ENCODE measurements at regions not wholly inside any gene's neighbourhood (a gene's known extent, or its start where the extent isn't known, plus 50 kb on each side); places are given as distances from the start of the nearest gene placed in this dataset.
"Not testable (repeated sequence)": the region's sequence is repeated elsewhere in the genome, so short reads cannot be mapped to it uniquely, and the experiment has no call there.

DNA sequence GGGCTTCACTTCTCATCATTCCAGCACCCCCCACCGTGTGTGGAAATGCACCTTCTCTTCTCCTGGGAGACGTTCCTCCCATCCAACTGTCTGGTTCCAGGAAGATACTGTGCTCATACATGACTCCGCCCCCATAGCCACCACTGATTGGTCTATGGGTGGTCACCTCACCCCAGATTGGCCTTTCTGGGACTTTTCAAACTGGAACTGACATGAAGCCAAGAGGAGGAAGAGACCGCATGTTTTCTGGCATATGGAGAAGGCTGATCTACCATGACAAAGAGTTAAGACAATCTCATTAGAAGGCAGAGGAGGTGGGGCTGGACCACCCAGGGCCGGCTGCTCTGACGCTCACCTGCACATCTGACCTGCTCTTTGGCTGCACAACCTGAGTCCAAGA lies 294.2 kb downstream of the ADGRD1 start:
- not testable (repeated sequence) for H3K4me3 ChIP-seq (ENCODE audit: low read depth in 1 of 2, low read length in 2 of 2); H3K9me3 ChIP-seq (ENCODE audit: low read length); H3K27ac ChIP-seq (ENCODE audit: low read depth, low read length); H3K27me3 ChIP-seq (ENCODE audit: control insufficient read depth in 1 of 2, insufficient read depth in 2 of 2, low read length in 2 of 2); H3K36me3 ChIP-seq (ENCODE audit: insufficient read depth, low read length); H3K9ac ChIP-seq (ENCODE audit: low read length); H3K4me1 ChIP-seq (ENCODE audit: insufficient read depth, low read length)

DNA sequence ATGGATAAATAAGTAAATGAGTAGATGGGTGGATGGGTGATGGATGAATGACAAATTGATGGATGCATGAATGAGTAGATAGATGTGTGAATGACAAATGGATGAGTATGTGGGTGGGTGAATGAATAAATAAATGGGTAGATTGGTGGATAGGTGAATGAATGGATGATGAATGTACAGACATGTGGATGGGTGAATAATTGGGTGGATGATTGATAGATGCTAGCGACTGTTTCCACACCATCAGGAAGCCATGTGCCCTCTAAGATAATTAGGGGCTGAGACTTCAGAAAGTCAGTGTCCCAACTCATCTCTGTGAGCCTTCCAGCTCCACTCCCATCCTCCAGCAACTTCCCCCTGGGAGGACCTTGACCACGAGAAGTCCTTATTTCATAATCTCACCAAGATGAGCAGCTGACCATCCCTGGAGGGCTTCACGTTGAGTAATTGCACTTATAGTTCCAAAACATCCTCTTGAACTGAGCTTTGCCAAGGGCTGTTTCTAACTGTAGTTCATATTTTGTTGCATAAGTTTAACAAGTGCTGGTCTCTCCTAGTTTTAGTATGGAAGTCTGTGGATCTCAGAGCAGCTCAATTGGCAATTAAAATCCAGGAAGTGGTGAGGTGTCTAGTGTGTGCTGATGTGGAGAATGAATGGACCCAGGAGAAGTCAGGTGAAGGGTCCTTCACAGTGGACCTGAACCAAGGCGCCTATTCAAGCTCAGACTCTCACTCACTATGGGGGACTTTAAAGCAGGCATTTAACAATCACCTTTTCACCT lies 295.7 kb downstream of the ADGRD1 start:
- Histone ChIP-seq H3K9ac (ENCODE audit: low read length) (no peak overlapping the region), H3K27me3 (ENCODE audit: control insufficient read depth in 1 of 2, insufficient read depth in 2 of 2, low read length in 2 of 2) (no peaks in the 10 kb centered on the region), H3K9me3 (ENCODE audit: low read length) (no peaks in the 10 kb centered on the region), H3K36me3 (ENCODE audit: insufficient read depth, low read length) (no peaks in the 10 kb centered on the region), H3K4me3 (ENCODE audit: low read depth in 1 of 2, low read length in 2 of 2) (no peak overlapping the region), H3K4me1 (ENCODE audit: insufficient read depth, low read length) (no peaks in the 10 kb centered on the region), H3K27ac (ENCODE audit: low read depth, low read length) (no peak overlapping the region)

DNA sequence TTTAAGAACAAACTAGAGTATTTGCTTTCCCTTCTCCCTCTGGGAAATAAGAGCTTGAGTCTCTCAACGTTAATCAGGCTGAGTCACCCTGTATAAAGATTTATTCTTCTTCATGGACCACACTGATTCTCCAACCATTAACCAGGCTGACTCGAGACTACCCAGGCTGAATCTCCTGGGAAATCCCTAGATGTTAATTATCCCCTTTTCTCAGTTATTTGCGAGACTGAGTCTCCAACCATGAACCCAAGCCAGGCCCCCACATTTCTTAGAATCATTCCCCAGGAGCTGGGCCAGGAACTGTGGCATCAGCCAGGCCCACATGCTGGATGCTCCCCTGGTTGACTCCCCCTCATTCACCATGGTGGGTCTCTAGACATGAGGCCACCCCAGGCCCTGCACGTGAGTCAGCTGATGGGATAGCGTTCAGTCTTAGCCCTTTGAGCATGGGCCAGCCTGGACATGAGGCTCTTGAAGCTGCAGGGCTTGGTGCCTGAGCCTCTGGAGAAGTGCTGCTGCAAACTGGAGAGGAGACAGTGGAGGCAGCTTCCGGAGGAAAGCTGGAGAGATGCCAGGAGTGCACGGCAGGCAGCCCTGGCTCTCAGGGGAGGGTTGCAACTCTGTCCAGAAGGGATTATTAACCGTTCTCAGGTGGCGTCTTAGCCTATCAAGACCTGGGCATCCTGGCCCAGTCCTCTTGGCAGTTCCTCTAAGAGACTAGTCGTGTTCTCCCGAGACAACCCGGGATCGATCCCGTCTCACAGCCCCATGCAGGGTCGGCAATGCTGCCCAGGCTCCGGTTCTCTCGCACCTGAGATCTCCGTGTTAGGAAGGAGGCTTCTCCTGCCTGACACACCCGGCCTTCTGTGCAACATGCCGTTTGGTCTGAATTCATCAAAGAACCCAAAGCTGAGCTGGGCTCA lies 296.6 kb downstream of the ADGRD1 start:
- Histone ChIP-seq H3K9ac (ENCODE audit: low read length) (no peak overlapping the region), H3K27ac (ENCODE audit: low read depth, low read length) (no peak overlapping the region), H3K9me3 (ENCODE audit: low read length) (no peaks in the 10 kb centered on the region), H3K4me1 (ENCODE audit: insufficient read depth, low read length) (no peaks in the 10 kb centered on the region), H3K36me3 (ENCODE audit: insufficient read depth, low read length) (no peaks in the 10 kb centered on the region), H3K27me3 (ENCODE audit: control insufficient read depth in 1 of 2, insufficient read depth in 2 of 2, low read length in 2 of 2) (no peaks in the 10 kb centered on the region), H3K4me3 (ENCODE audit: low read depth in 1 of 2, low read length in 2 of 2) (no peak overlapping the region)

- Histone ChIP-seq H3K27ac (ENCODE audit: low read depth, low read length) (no peak overlapping the region), H3K36me3 (ENCODE audit: insufficient read depth, low read length) (no peaks in the 10 kb centered on the region), H3K27me3 (ENCODE audit: control insufficient read depth in 1 of 2, insufficient read depth in 2 of 2, low read length in 2 of 2) (no peaks in the 10 kb centered on the region)
These were observed 297.2 kb downstream of the ADGRD1 start for GRCh38 chr12:131250951-131251315.

DNA sequence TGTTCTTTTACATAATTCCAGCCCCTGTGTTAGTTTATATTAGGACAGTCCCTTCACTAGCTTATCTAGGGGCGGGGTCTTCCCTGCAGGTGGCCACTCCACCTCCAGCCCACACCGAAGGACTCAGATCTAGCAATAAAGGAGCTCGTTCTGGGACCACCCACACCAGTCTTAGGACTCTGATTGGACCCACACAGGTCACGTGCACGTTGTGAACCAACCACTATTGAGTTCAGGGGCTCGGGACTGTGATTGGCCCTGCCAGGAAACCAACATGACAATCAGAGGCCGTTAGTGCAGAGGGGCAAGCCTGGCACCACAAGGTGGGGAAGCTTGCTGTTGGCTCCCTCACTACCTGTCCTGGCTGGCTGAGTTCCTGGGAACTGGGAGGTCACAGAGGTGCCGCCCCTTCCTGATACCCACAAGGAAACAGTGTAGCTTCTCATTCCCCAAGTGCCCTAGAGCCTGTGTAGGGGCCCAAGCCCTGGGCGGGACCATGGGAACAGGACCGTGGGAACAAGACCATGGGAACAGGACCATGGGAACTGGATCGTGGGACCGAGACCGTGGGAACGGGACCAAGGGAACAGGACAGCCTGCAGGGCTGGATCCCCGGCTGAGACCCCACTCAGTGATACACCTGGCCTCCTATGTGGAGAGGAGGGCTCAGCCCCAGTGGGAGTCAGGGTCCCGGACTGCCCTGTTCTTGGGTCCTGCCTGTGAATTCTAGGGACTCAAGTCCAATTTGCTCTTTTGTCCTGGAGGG lies 297.8 kb downstream of the ADGRD1 start:
- no peaks in the 10 kb centered on the region for H3K36me3 ChIP-seq (ENCODE audit: insufficient read depth, low read length)
- H3K4me3 ChIP-seq (ENCODE audit: low read depth in 1 of 2, low read length in 2 of 2) = no peak overlapping the region
- H3K27me3 ChIP-seq (ENCODE audit: control insufficient read depth in 1 of 2, insufficient read depth in 2 of 2, low read length in 2 of 2) = no peaks in the 10 kb centered on the region
- no peaks in the 10 kb centered on the region for H3K9me3 ChIP-seq (ENCODE audit: low read length)
- H3K4me1 ChIP-seq (ENCODE audit: insufficient read depth, low read length) = no peaks in the 10 kb centered on the region
- no peak overlapping the region for H3K9ac ChIP-seq (ENCODE audit: low read length)
- H3K27ac ChIP-seq (ENCODE audit: low read depth, low read length) = no peak overlapping the region

More at GRCh38 chr12:131250951-131251315, 297.2 kb downstream of the ADGRD1 start:
- Histone ChIP-seq H3K9me3 (ENCODE audit: low read length) (no peaks in the 10 kb centered on the region), H3K4me3 (ENCODE audit: low read depth in 1 of 2, low read length in 2 of 2) (no peak overlapping the region), H3K4me1 (ENCODE audit: insufficient read depth, low read length) (no peaks in the 10 kb centered on the region), H3K9ac (ENCODE audit: low read length) (no peak overlapping the region)

- H3K27ac ChIP-seq (ENCODE audit: low read depth, low read length) = no peak overlapping the region
- H3K4me3 ChIP-seq (ENCODE audit: low read depth in 1 of 2, low read length in 2 of 2) = no peak overlapping the region
- H3K9ac ChIP-seq (ENCODE audit: low read length) = no peak overlapping the region
- no peaks in the 10 kb centered on the region for H3K9me3 ChIP-seq (ENCODE audit: low read length)
- H3K27me3 ChIP-seq (ENCODE audit: control insufficient read depth in 1 of 2, insufficient read depth in 2 of 2, low read length in 2 of 2) = no peaks in the 10 kb centered on the region
- H3K4me1 ChIP-seq (ENCODE audit: insufficient read depth, low read length) = no peaks in the 10 kb centered on the region
- no peaks in the 10 kb centered on the region for H3K36me3 ChIP-seq (ENCODE audit: insufficient read depth, low read length)
These were observed 299.8 kb downstream of the ADGRD1 start for GRCh38 chr12:131253376-131254026.

- H3K27me3 ChIP-seq (ENCODE audit: control insufficient read depth in 1 of 2, insufficient read depth in 2 of 2, low read length in 2 of 2) = no peaks in the 10 kb centered on the region
- no peak overlapping the region for H3K27ac ChIP-seq (ENCODE audit: low read depth, low read length)
- H3K36me3 ChIP-seq (ENCODE audit: insufficient read depth, low read length) = no peaks in the 10 kb centered on the region
- no peak overlapping the region for H3K9ac ChIP-seq (ENCODE audit: low read length)
- H3K4me3 ChIP-seq (ENCODE audit: low read depth in 1 of 2, low read length in 2 of 2) = no peak overlapping the region
- H3K4me1 ChIP-seq (ENCODE audit: insufficient read depth, low read length) = no peaks in the 10 kb centered on the region
- no peaks in the 10 kb centered on the region for H3K9me3 ChIP-seq (ENCODE audit: low read length)
These were observed 300.7 kb downstream of the ADGRD1 start for GRCh38 chr12:131254374-131254773.

- H3K4me1 ChIP-seq (ENCODE audit: insufficient read depth, low read length) = no peaks in the 10 kb centered on the region
- no peaks in the 10 kb centered on the region for H3K36me3 ChIP-seq (ENCODE audit: insufficient read depth, low read length)
- no peaks in the 10 kb centered on the region for H3K9me3 ChIP-seq (ENCODE audit: low read length)
- H3K4me3 ChIP-seq (ENCODE audit: low read depth in 1 of 2, low read length in 2 of 2) = no peak overlapping the region
- no peak overlapping the region for H3K9ac ChIP-seq (ENCODE audit: low read length)
- no peak overlapping the region for H3K27ac ChIP-seq (ENCODE audit: low read depth, low read length)
- no peaks in the 10 kb centered on the region for H3K27me3 ChIP-seq (ENCODE audit: control insufficient read depth in 1 of 2, insufficient read depth in 2 of 2, low read length in 2 of 2)
These were observed 304.7 kb downstream of the ADGRD1 start for GRCh38 chr12:131258398-131258797.

- Histone ChIP-seq H3K4me3 (ENCODE audit: low read depth in 1 of 2, low read length in 2 of 2) (no peak overlapping the region), H3K27ac (ENCODE audit: low read depth, low read length) (no peak overlapping the region), H3K27me3 (ENCODE audit: control insufficient read depth in 1 of 2, insufficient read depth in 2 of 2, low read length in 2 of 2) (no peaks in the 10 kb centered on the region), H3K9ac (ENCODE audit: low read length) (no peak overlapping the region), H3K36me3 (ENCODE audit: insufficient read depth, low read length) (no peaks in the 10 kb centered on the region), H3K4me1 (ENCODE audit: insufficient read depth, low read length) (no peaks in the 10 kb centered on the region), H3K9me3 (ENCODE audit: low read length) (no peaks in the 10 kb centered on the region)
These were observed 306.7 kb downstream of the ADGRD1 start for GRCh38 chr12:131260251-131260905.

DNA sequence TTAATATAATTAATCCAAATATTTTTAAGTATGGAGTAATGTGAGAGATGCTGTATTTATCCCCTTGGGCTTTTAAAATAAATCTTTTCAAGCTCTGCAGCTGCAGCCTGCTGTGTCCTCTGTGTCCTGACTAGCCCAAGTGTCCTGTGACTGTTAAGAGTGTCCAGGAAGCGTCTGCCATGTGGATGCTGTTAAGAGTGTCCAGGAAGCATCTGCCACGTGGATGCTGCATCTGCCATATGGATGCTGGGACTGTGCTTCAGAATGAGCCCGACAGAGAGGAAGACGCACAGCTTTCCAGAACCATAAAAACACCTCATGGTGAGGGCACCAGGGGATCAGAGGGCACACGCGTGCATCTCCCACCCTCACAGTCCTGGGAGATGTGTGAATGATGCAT lies 307.2 kb downstream of the ADGRD1 start:
- no peaks in the 10 kb centered on the region for H3K27me3 ChIP-seq (ENCODE audit: control insufficient read depth in 1 of 2, insufficient read depth in 2 of 2, low read length in 2 of 2)
- H3K36me3 ChIP-seq (ENCODE audit: insufficient read depth, low read length) = no peaks in the 10 kb centered on the region
- H3K9me3 ChIP-seq (ENCODE audit: low read length) = no peaks in the 10 kb centered on the region
- H3K4me3 ChIP-seq (ENCODE audit: low read depth in 1 of 2, low read length in 2 of 2) = no peak overlapping the region
- H3K4me1 ChIP-seq (ENCODE audit: insufficient read depth, low read length) = no peaks in the 10 kb centered on the region
- H3K27ac ChIP-seq (ENCODE audit: low read depth, low read length) = no peak overlapping the region
- no peak overlapping the region for H3K9ac ChIP-seq (ENCODE audit: low read length)

Data from muscle layer of colon (tissue), 2 donors.